ENCODE measurements at regions not wholly inside any gene's neighbourhood (a gene's known extent, or its start where the extent isn't known, plus 50 kb on each side); places are given as distances from the start of the nearest gene placed in this dataset.

- no peak overlapping the region for H3K4me3 ChIP-seq (replicated peaks in 1 of 3; ENCODE audit: insufficient read depth in 1 of 3, low read depth in 1 of 3, low read length in 3 of 3)
- CTCF ChIA-PET, result no interaction called here
- H3K36me3 ChIP-seq (ENCODE audit: control insufficient read depth in 2 of 2, extremely low read depth in 1 of 2, insufficient read depth in 2 of 2, low read length in 2 of 2), result no peaks in the 10 kb centered on the region
- H3K27me3 ChIP-seq (ENCODE audit: control insufficient read depth in 2 of 2, insufficient read depth in 2 of 2, low read length in 2 of 2), result no peaks in the 10 kb centered on the region
- no peak overlapping the region for H3K4me2 ChIP-seq (ENCODE audit: insufficient read depth, low read length)
- intact Hi-C loops (cut with micrococcal nuclease), result no loop called here
- no peaks in the 10 kb centered on the region for H3K9me3 ChIP-seq (replicated peaks; ENCODE audit: control insufficient read depth, insufficient read depth, low read length)
- no TSS peak for BruUV-seq (replicated peaks)
- H4K20me1 ChIP-seq (replicated peaks; ENCODE audit: control insufficient read depth, extremely low read depth, insufficient read depth, low read length), result no peaks in the 10 kb centered on the region
- TF ChIP-seq MYC (IDR thresholded peaks at IDR 0.05; ENCODE audit: low read depth, low read length) (no peak), GATA2 (IDR thresholded peaks at IDR 0.05; ENCODE audit: insufficient read depth, insufficient read length, low read depth, low read length) (no peak), JUN (IDR thresholded peaks at IDR 0.05; ENCODE audit: borderline replicate concordance, insufficient read depth, insufficient read length, low read depth) (no peak), POLR2AphosphoS5 (IDR thresholded peaks at IDR 0.05; ENCODE audit: insufficient read depth, low read depth, low read length) (no peak), MAX (IDR thresholded peaks at IDR 0.05; ENCODE audit: insufficient read depth, insufficient read length) (no peak)
- no peak overlapping the region for H3K9ac ChIP-seq (replicated peaks; ENCODE audit: extremely low read depth, insufficient read depth, low read length)
- POLR2A ChIA-PET, result no interaction called here
- no peaks in the 10 kb centered on the region for H3K79me2 ChIP-seq (ENCODE audit: control insufficient read depth, insufficient read depth, low read length)
- no peak overlapping the region for H3K27ac ChIP-seq (ENCODE audit: insufficient read depth, low read depth, low read length)
- no peak overlapping the region for H2AFZ ChIP-seq (ENCODE audit: low read depth, low read length)
- H3K4me1 ChIP-seq (ENCODE audit: control insufficient read depth, extremely low read depth, insufficient read depth, low read length), result no peaks in the 10 kb centered on the region
- no peaks in the 10 kb centered on the region for H3K9me1 ChIP-seq (replicated peaks; ENCODE audit: control insufficient read depth, extremely low read depth, insufficient read depth, low read length)
- dilution Hi-C loops (cut with MboI; ENCODE audit: extremely low pct_ligation_motif_present, low sequenced_read_pairs), result no loop called here
- FAIRE-seq, result no peak
- DNase-seq (ENCODE audit: low read depth, low spot score), result no peak
Observed at GRCh38 chr13:82647540-82647939, 1234.7 kb downstream of the SLITRK1 start.

GRCh38 chr13:82636119-82636518 is 1246.2 kb downstream of the SLITRK1 start:
- Histone ChIP-seq H3K9me3 (replicated peaks; ENCODE audit: control insufficient read depth, insufficient read depth, low read length) (peaks cover 5% of the 10 kb centered on the region), H3K36me3 (ENCODE audit: control insufficient read depth in 2 of 2, extremely low read depth in 1 of 2, insufficient read depth in 2 of 2, low read length in 2 of 2) (no peaks in the 10 kb centered on the region), H3K4me3 (replicated peaks in 1 of 3; ENCODE audit: insufficient read depth in 1 of 3, low read depth in 1 of 3, low read length in 3 of 3) (no peak overlapping the region), H3K4me1 (ENCODE audit: control insufficient read depth, extremely low read depth, insufficient read depth, low read length) (no peaks in the 10 kb centered on the region), H2AFZ (ENCODE audit: low read depth, low read length) (no peak overlapping the region), H3K9ac (replicated peaks; ENCODE audit: extremely low read depth, insufficient read depth, low read length) (no peak overlapping the region), H3K4me2 (ENCODE audit: insufficient read depth, low read length) (no peak overlapping the region), H3K9me1 (replicated peaks; ENCODE audit: control insufficient read depth, extremely low read depth, insufficient read depth, low read length) (no peaks in the 10 kb centered on the region), H3K79me2 (ENCODE audit: control insufficient read depth, insufficient read depth, low read length) (no peaks in the 10 kb centered on the region), H3K27ac (ENCODE audit: insufficient read depth, low read depth, low read length) (no peak overlapping the region), H3K27me3 (ENCODE audit: control insufficient read depth in 2 of 2, insufficient read depth in 2 of 2, low read length in 2 of 2) (no peaks in the 10 kb centered on the region), H4K20me1 (replicated peaks; ENCODE audit: control insufficient read depth, extremely low read depth, insufficient read depth, low read length) (no peaks in the 10 kb centered on the region)
- FAIRE-seq, result no peak
- no peak for DNase-seq (ENCODE audit: low read depth, low spot score)
- dilution Hi-C loops (cut with MboI; ENCODE audit: extremely low pct_ligation_motif_present, low sequenced_read_pairs) (no loop called here), intact Hi-C loops (cut with micrococcal nuclease) (no loop called here)
- POLR2A ChIA-PET, result no interaction called here
- no TSS peak for BruUV-seq (replicated peaks)
- CTCF ChIA-PET, result no interaction called here
- TF ChIP-seq JUN (IDR thresholded peaks at IDR 0.05; ENCODE audit: borderline replicate concordance, insufficient read depth, insufficient read length, low read depth) (no peak), POLR2A (IDR thresholded peaks at IDR 0.05; ENCODE audit: low read depth, low read length) (no peak), CTCF (IDR thresholded peaks at IDR 0.05; ENCODE audit: extremely low read depth in 1 of 2, insufficient read depth in 1 of 2, low read depth in 1 of 2, low read length in 2 of 2) (no peak), EZH2 (IDR thresholded peaks at IDR 0.05; ENCODE audit: borderline replicate concordance, low read depth, low read length, severe bottlenecking) (no peak), MAX (IDR thresholded peaks at IDR 0.05; ENCODE audit: insufficient read depth, insufficient read length) (no peak), POLR2AphosphoS5 (IDR thresholded peaks at IDR 0.05; ENCODE audit: insufficient read depth, low read depth, low read length) (no peak), MYC (IDR thresholded peaks at IDR 0.05; ENCODE audit: low read depth, low read length) (no peak), FOS (IDR thresholded peaks at IDR 0.05; ENCODE audit: borderline replicate concordance, insufficient read depth, low read length) (no peak), GATA2 (IDR thresholded peaks at IDR 0.05; ENCODE audit: insufficient read depth, insufficient read length, low read depth, low read length) (no peak)

Measured in endothelial cell of umbilical vein (primary cell).